PC-3 (cell line): ENCODE measurements at regions not wholly inside any gene's neighbourhood (a gene's known extent, or its start where the extent isn't known, plus 50 kb on each side); places are given as distances from the start of the nearest gene placed in this dataset.

Experiments
- ATAC-seq: fragments of 200-7000 bp; cut with Tn5 transposase; 2 replicates; pipeline ENCODE4 v1.9.1; 2020; ENCODE audit warnings: mild to moderate bottlenecking, moderate library complexity
- BruUV-seq: library from RNA; stranded (reverse); fragments of 400-500 nt; replicated peaks from 2 replicates; lab custom pipeline; 2021; lab: Mats Ljungman, UMichigan
- CTCF ChIA-PET: fragments of 300-600 bp; sonication (Branson Sonifier 250); formaldehyde crosslinking; loops from one replicate; lab custom pipeline; 2022; ENCODE audit warnings: antibody characterized with exemption; lab: Charles Lee
- POLR2A ChIA-PET: fragments of 300-600 bp; sonication (Branson Sonifier 250); formaldehyde crosslinking; loops from one replicate; lab custom pipeline; 2022; ENCODE audit warnings: antibody characterized with exemption; ENCODE audit not compliant: unreplicated experiment; lab: Charles Lee
- DNase-seq: peaks from one replicate; pipeline ENCODE4 v3.0.0-alpha.2; 2015
- H2AFZ ChIP-seq: fragments of 300-600 bp; sonication (generic); 2 replicates; pipeline ENCODE4 v1.6.0; 2016; ENCODE audit warnings: antibody characterized with exemption, low read length
- H3F3A ChIP-seq: fragments of 300-600 bp; sonication (generic); one replicate; pipeline ENCODE4 v1.6.0; 2017; ENCODE audit warnings: antibody characterized with exemption, low read length, control low read depth, mild to moderate bottlenecking; ENCODE audit not compliant: unreplicated experiment
- H3K27ac ChIP-seq: fragments of 300-600 bp; sonication (generic); 2 replicates; pipeline ENCODE4 v1.5.1; 2016; ENCODE audit warnings: mild to moderate bottlenecking, low read length
- H3K27me3 ChIP-seq: fragments of 300-600 bp; sonication (generic); 2 replicates; pipeline ENCODE4 v1.6.1; 2016; ENCODE audit warnings: low read length, mixed read lengths
- H3K36me3 ChIP-seq: fragments of 300-600 bp; sonication (generic); 2 replicates; pipeline ENCODE4 v1.6.1; 2016; ENCODE audit warnings: low read depth, mixed run types, low read length, mixed read lengths
- H3K4me1 ChIP-seq: fragments of 300-600 bp; sonication (generic); 2 replicates; pipeline ENCODE4 v1.5.1; 2016; ENCODE audit warnings: low read length; ENCODE audit not compliant: insufficient read depth
- H3K4me2 ChIP-seq: fragments of 300-600 bp; sonication (generic); 2 replicates; pipeline ENCODE4 v1.6.0; 2016; ENCODE audit warnings: low read length
- H3K4me3 ChIP-seq: fragments of 300-600 bp; sonication (generic); 2 replicates; pipeline ENCODE4 v1.5.1; 2016; ENCODE audit warnings: mild to moderate bottlenecking, low read length, mixed read lengths
- H3K79me2 ChIP-seq: fragments of 300-600 bp; sonication (generic); 2 replicates; pipeline ENCODE4 v1.6.1; 2017; ENCODE audit warnings: low read length, mixed read lengths
- H3K9ac ChIP-seq: fragments of 300-600 bp; sonication (generic); 2 replicates; pipeline ENCODE4 v1.6.0; 2016; ENCODE audit warnings: mild to moderate bottlenecking, low read length
- H3K9me2 ChIP-seq: fragments of 300-600 bp; sonication (generic); replicated peaks from 2 replicates; pipeline ENCODE4 v1.6.1; 2016; ENCODE audit warnings: mixed run types, low read length, mixed read lengths
- H3K9me3 ChIP-seq: fragments of 300-600 bp; sonication (generic); 2 replicates; pipeline ENCODE4 v1.6.1; 2016; ENCODE audit warnings: low read length, mixed read lengths
- H4K20me1 ChIP-seq: fragments of 300-600 bp; sonication (generic); 2 replicates; pipeline ENCODE4 v1.6.1; 2016; ENCODE audit warnings: low read length, mixed read lengths
- EZH2 ChIP-seq: fragments of 300-600 bp; sonication (generic); IDR thresholded peaks from one replicate; pipeline ENCODE4 v1.6.1; 2017; ENCODE audit warnings: antibody characterized with exemption, mild to moderate bottlenecking, low read length; ENCODE audit not compliant: unreplicated experiment
- EZH2phosphoT487 ChIP-seq: fragments of 300-600 bp; sonication (generic); IDR thresholded peaks from 2 replicates; pipeline ENCODE4 v1.6.1; 2018; ENCODE audit warnings: mild to moderate bottlenecking, antibody characterized with exemption, low read length, borderline replicate concordance
- intact Hi-C: fragments of 100-400 bp; cut with micrococcal nuclease; formaldehyde crosslinking; loops from 2 replicates; pipeline ENCODE4 v1.9.0; 2023
- TF ChIP-seq, protein P1 (sequence below): fragments of 300-600 bp; sonication (generic); conservative IDR thresholded peaks from 2 replicates; pipeline ENCODE4 v1.5.1; 2017; ENCODE audit warnings: antibody characterized with exemption, low read depth, mild to moderate bottlenecking, low read length

DNA sequence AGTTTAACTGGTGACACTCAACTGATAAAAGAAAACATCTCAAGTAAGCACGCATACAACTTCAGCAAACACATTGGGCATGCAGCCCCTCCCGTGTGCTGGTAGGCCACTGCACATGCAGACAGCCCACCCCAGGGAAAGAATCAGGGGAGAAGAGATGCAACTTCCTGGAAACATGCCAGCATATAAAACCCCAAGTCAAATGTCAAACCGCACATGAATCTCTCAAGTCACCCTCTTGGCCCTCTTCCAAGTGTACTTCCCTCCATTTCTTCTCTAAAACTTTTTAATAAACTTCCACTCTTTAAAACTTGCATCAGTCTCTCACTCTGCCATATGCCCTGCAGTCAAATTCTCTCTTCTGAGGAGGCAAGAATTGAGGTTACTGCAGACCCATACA, 732.7 kb downstream of the SEMA5A start:
- no peaks in the 10 kb centered on the region for H3K36me3 ChIP-seq
- ChIA-PET CTCF (no interaction called here), POLR2A (no interaction called here)
- H3K9ac ChIP-seq, result no peak overlapping the region
- H3K9me2 ChIP-seq, result no peaks in the 10 kb centered on the region
- H3K4me2 ChIP-seq, result no peak overlapping the region
- DNase-seq (no peak), ATAC-seq (no peak)
- intact Hi-C loops, result no loop called here
- H3K9me3 ChIP-seq, result no peaks in the 10 kb centered on the region
- BruUV-seq, result no TSS peak
- H3K79me2 ChIP-seq, result no peaks in the 10 kb centered on the region
- H4K20me1 ChIP-seq, result no peaks in the 10 kb centered on the region
- no peaks in the 10 kb centered on the region for H3K4me1 ChIP-seq
- TF ChIP-seq EZH2 (no peak), EZH2phosphoT487 (no peak)
- TF ChIP-seq, protein P1, sequence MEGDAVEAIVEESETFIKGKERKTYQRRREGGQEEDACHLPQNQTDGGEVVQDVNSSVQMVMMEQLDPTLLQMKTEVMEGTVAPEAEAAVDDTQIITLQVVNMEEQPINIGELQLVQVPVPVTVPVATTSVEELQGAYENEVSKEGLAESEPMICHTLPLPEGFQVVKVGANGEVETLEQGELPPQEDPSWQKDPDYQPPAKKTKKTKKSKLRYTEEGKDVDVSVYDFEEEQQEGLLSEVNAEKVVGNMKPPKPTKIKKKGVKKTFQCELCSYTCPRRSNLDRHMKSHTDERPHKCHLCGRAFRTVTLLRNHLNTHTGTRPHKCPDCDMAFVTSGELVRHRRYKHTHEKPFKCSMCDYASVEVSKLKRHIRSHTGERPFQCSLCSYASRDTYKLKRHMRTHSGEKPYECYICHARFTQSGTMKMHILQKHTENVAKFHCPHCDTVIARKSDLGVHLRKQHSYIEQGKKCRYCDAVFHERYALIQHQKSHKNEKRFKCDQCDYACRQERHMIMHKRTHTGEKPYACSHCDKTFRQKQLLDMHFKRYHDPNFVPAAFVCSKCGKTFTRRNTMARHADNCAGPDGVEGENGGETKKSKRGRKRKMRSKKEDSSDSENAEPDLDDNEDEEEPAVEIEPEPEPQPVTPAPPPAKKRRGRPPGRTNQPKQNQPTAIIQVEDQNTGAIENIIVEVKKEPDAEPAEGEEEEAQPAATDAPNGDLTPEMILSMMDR, result no peak
- H3F3A ChIP-seq, result no peaks in the 10 kb centered on the region
- H3K27ac ChIP-seq, result no peak overlapping the region
- no peak overlapping the region for H2AFZ ChIP-seq
- no peak overlapping the region for H3K4me3 ChIP-seq
- no peaks in the 10 kb centered on the region for H3K27me3 ChIP-seq

GRCh38 chr5:8814105-8814504, 731.8 kb downstream of the SEMA5A start:
- H3K9me2 ChIP-seq, result no peaks in the 10 kb centered on the region
- no peak overlapping the region for H2AFZ ChIP-seq
- DNase-seq (no peak), ATAC-seq (no peak)
- TF ChIP-seq, protein P1, result no peak
- no peak for TF ChIP-seq EZH2phosphoT487
- no peak for TF ChIP-seq EZH2
- H4K20me1 ChIP-seq, result no peaks in the 10 kb centered on the region
- no TSS peak for BruUV-seq
- no peak overlapping the region for H3K4me3 ChIP-seq
- POLR2A ChIA-PET, result no interaction called here
- H3K27me3 ChIP-seq, result no peaks in the 10 kb centered on the region
- H3K27ac ChIP-seq, result no peak overlapping the region
- H3K9ac ChIP-seq, result no peak overlapping the region
- H3K4me1 ChIP-seq, result no peaks in the 10 kb centered on the region
- CTCF ChIA-PET, result no interaction called here
- intact Hi-C loops, result no loop called here
- H3K4me2 ChIP-seq, result no peak overlapping the region
- no peaks in the 10 kb centered on the region for H3F3A ChIP-seq
- H3K79me2 ChIP-seq, result no peaks in the 10 kb centered on the region
- H3K9me3 ChIP-seq, result no peaks in the 10 kb centered on the region
- no peaks in the 10 kb centered on the region for H3K36me3 ChIP-seq

- TF ChIP-seq, protein P1, result no peak
- TF ChIP-seq EZH2phosphoT487 (no peak), EZH2 (no peak)
- no peak overlapping the region for H3K4me3 ChIP-seq
- no peak overlapping the region for H3K27ac ChIP-seq
- no peaks in the 10 kb centered on the region for H4K20me1 ChIP-seq
- no peak overlapping the region for H3K9ac ChIP-seq
- ChIA-PET POLR2A (interaction anchor here (0.5 to 0.6 kb wide), 2 partner anchors 270 to 626 kb away, joined by 4 to 5 read pairs; no protein-coding TSS in a partner anchor), CTCF (no interaction called here)
- H3K27me3 ChIP-seq, result no peaks in the 10 kb centered on the region
- no peak overlapping the region for H2AFZ ChIP-seq
- ATAC-seq (no peak), DNase-seq (no peak)
- no peak overlapping the region for H3K4me2 ChIP-seq
- peaks cover 43% of the 10 kb centered on the region for H3K4me1 ChIP-seq
- BruUV-seq, result no TSS peak
- intact Hi-C loops, result loop anchor here (10.0 kb wide), 1 partner anchor 570 kb away; no protein-coding TSS in a partner anchor
- no peaks in the 10 kb centered on the region for H3K9me3 ChIP-seq
- no peaks in the 10 kb centered on the region for H3K9me2 ChIP-seq
- no peaks in the 10 kb centered on the region for H3K79me2 ChIP-seq
- no peaks in the 10 kb centered on the region for H3F3A ChIP-seq
- H3K36me3 ChIP-seq, result no peaks in the 10 kb centered on the region
Measured at GRCh38 chr5:8824371-8824770, 721.5 kb downstream of the SEMA5A start.
